ENCODE measurements at regions not wholly inside any gene's neighbourhood (a gene's known extent, or its start where the extent isn't known, plus 50 kb on each side); places are given as distances from the start of the nearest gene placed in this dataset.
"Not testable (repeated sequence)": the region's sequence is repeated elsewhere in the genome, so short reads cannot be mapped to it uniquely, and the experiment has no call there.

DNA sequence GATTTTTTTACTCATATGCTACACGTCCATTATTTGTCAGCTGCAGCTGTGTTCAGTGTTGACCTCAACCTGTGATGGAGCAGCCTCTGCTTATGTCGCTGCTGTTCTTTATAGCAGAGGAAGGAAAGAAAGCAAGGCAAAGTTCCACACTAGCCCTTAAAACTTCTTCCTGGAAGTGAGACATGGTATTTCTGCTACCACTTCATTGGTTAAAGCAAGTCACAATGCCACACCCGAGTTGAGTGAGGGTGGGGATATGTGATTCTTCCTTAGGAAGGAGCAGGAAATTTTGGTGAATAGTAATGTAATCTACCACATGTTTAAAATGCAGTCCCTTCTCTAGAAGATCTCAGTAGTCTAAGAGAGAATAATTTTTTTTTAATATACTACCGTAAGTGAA lies 224.8 kb upstream of the DMRT1 start:
- H3K9me3 ChIP-seq (ENCODE audit: insufficient read depth, low read depth, low read length) = no peaks in the 10 kb centered on the region
- no peak overlapping the region for H3K9ac ChIP-seq (ENCODE audit: low read depth, low read length)
- H3K27ac ChIP-seq (ENCODE audit: low read length) = no peak overlapping the region
- no peaks in the 10 kb centered on the region for H3K27me3 ChIP-seq (ENCODE audit: insufficient read depth, low read length)
- no peaks in the 10 kb centered on the region; the same call in 1 of the 2 replicates for H3K4me1 ChIP-seq (ENCODE audit: insufficient read depth, low read length)
- H3K36me3 ChIP-seq (ENCODE audit: insufficient read depth, low read depth, low read length) = no peaks in the 10 kb centered on the region
- H3K4me3 ChIP-seq (ENCODE audit: low read length) = no peak overlapping the region

DNA sequence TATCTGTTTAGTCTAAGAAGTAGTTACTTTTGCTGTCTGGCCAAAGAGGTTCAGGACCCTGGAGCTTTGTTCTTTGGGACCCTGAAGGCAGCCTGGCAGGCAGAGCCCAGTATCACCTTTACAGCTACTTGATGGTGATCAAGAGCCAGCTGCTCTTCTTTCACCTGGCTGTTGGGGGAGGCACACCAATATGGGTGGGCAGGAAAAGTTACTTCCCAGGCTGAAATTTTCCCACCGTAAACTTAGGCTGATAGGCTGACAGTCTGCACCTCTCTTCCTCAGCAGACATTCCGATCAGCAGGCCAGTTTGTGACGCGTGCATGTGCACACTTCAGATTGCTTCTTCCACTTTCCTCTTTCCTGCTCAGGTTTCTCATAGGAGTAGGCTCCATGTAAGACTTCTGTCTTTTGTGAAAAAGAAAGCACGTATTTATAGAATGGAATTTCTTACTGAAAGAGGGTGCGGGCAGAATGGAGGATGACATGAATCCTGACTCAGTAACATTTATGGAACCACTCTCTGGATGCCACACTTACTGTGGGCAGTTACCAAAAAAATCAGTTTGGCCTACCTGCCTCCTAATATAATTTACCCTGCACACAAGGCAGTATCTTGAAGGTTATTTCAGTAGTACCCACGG lies 223.9 kb upstream of the DMRT1 start:
- no peaks in the 10 kb centered on the region for H3K9me3 ChIP-seq (ENCODE audit: insufficient read depth, low read depth, low read length)
- H3K36me3 ChIP-seq (ENCODE audit: insufficient read depth, low read depth, low read length) = no peaks in the 10 kb centered on the region
- no peak overlapping the region for H3K9ac ChIP-seq (ENCODE audit: low read depth, low read length)
- H3K27ac ChIP-seq (ENCODE audit: low read length) = no peak overlapping the region
- no peaks in the 10 kb centered on the region; the same call in 1 of the 2 replicates for H3K4me1 ChIP-seq (ENCODE audit: insufficient read depth, low read length)
- H3K27me3 ChIP-seq (ENCODE audit: insufficient read depth, low read length) = no peaks in the 10 kb centered on the region
- H3K4me3 ChIP-seq (ENCODE audit: low read length) = no peak overlapping the region

DNA sequence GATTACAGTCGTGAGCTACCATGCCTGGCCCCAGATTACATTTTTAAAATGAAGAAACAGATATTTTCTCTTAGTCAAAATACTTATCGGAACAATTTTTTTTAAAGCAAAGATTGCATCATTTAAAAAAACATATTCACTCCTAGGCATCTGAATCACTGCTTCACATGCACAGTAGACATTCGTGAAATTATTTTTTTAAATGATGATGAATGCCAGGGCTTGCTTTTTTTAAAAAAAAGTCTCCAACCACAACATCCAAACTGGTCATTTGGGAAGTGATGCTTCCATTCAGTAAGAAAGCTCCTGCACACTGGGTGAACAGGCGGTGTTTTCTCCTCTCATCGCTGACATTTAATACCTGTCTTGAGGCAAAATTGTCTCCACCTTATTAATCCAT lies 223.0 kb upstream of the DMRT1 start:
- Histone ChIP-seq H3K4me3 (ENCODE audit: low read length) (no peak overlapping the region), H3K4me1 (ENCODE audit: insufficient read depth, low read length) (no peaks in the 10 kb centered on the region; the same call in 1 of the 2 replicates), H3K27ac (ENCODE audit: low read length) (no peak overlapping the region), H3K27me3 (ENCODE audit: insufficient read depth, low read length) (no peaks in the 10 kb centered on the region), H3K9ac (ENCODE audit: low read depth, low read length) (no peak overlapping the region), H3K36me3 (ENCODE audit: insufficient read depth, low read depth, low read length) (no peaks in the 10 kb centered on the region), H3K9me3 (ENCODE audit: insufficient read depth, low read depth, low read length) (no peaks in the 10 kb centered on the region)

DNA sequence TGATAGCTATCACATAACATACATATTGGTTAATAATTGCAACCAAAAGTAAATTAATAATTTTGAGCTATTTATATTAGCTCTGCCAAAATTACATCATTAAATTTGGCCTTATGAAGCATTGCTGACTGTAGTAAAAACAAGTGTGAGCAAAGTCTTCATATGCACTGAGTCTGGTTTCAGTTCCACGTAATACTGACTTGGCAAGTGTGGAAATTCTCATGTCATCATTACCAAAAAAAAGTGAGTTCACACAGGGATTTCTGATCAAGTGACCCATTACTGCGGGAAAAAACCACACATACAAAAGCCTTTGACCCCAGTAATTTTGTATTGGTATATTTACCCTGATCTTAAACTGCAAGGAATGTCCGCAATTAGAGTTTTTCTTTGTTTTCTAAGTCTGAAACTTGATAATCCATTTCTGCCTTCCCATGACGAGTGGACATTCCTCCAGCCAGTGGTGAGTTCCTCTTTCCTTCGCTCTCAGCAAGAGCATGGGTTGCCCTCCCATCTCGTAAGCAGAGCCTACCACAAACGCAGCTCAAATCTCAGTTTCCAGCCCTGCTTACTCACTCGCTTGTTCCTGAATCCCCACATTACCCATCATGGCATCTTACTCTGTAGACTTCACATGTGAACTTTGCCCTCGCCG lies 220.2 kb upstream of the DMRT1 start:
- Histone ChIP-seq H3K27me3 (ENCODE audit: insufficient read depth, low read length) (no peaks in the 10 kb centered on the region), H3K4me1 (ENCODE audit: insufficient read depth, low read length) (no peaks in the 10 kb centered on the region), H3K9me3 (ENCODE audit: insufficient read depth, low read depth, low read length) (no peaks in the 10 kb centered on the region), H3K4me3 (ENCODE audit: low read length) (no peak overlapping the region), H3K9ac (ENCODE audit: low read depth, low read length) (no peak overlapping the region), H3K36me3 (ENCODE audit: insufficient read depth, low read depth, low read length) (no peaks in the 10 kb centered on the region), H3K27ac (ENCODE audit: low read length) (no peak overlapping the region)

DNA sequence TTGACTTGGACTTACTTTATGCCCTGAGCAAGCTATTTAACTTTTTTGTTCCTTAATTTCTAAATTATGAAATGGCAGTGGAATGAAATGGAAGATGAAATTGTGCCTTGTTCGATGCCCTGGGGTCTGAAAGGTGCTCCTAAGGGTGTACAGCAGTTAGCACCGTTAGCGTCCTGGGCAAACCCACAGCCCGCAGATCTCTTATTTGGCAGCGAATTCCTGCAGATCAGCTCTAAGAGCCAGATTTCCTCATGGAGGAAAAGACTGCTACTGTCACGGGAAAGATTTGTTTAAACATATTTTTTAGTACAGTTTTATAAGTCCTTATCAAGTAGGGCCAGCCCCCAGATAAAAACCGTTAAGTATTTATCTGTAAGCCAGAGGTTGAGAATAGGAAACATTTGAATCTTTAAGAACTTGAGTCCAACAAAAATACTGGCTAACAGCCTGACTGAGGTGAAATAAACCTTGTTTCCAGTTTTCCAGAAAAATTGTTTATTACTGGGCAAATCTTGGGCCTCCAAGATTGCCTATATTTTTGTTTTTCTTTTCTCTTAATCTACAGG lies 216.5 kb upstream of the DMRT1 start:
- Histone ChIP-seq H3K4me3 (ENCODE audit: low read length) (no peak overlapping the region), H3K9me3 (ENCODE audit: insufficient read depth, low read depth, low read length) (no peaks in the 10 kb centered on the region; the same call in 1 of the 2 replicates), H3K27ac (ENCODE audit: low read length) (no peak overlapping the region), H3K9ac (ENCODE audit: low read depth, low read length) (no peak overlapping the region), H3K36me3 (ENCODE audit: insufficient read depth, low read depth, low read length) (no peaks in the 10 kb centered on the region), H3K4me1 (ENCODE audit: insufficient read depth, low read length) (no peaks in the 10 kb centered on the region), H3K27me3 (ENCODE audit: insufficient read depth, low read length) (no peaks in the 10 kb centered on the region)

DNA sequence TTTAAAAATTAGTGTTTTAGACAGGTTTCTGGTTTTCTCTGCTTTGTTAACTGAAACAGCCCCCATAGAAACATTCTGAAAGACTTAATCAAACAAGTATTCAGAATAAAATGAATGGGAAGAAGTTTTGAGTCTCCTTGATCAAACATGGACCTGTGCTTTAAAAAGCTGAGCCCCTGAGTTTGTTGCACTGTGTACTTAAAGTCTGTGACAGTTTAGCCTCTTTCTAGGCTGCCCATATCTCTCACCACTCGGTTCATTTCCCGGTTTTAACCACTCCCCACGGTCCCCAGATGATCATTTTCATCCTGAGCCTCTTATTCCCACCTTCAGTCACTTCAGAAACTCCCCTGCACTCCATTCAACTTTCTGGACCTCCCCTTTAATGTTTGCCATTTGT lies 215.9 kb upstream of the DMRT1 start:
- H3K36me3 ChIP-seq (ENCODE audit: insufficient read depth, low read depth, low read length) = no peaks in the 10 kb centered on the region
- H3K4me1 ChIP-seq (ENCODE audit: insufficient read depth, low read length) = no peaks in the 10 kb centered on the region
- no peaks in the 10 kb centered on the region for H3K27me3 ChIP-seq (ENCODE audit: insufficient read depth, low read length)
- H3K4me3 ChIP-seq (ENCODE audit: low read length) = no peak overlapping the region
- H3K9me3 ChIP-seq (ENCODE audit: insufficient read depth, low read depth, low read length) = no peaks in the 10 kb centered on the region; the same call in 1 of the 2 replicates
- no peak overlapping the region for H3K27ac ChIP-seq (ENCODE audit: low read length)
- H3K9ac ChIP-seq (ENCODE audit: low read depth, low read length) = no peak overlapping the region

DNA sequence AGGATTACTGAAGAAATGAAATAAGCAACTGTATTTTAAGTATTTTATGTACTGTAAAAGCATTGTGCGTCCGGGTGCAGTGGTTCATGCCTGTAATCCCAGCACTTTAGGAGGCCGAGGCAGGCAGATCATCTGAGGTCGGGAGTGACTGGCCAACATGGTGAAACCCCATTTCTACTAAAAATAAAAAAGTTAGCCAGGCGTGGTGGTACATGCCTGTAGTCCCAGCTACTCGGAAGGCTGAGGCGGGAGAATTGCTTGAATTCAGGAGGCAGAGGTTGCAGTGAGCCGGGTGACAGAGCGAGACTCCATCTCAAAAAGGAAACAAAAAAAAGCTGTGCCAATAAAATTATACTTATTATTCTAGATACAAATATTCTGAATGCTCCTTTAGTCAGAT lies 215.4 kb upstream of the DMRT1 start:
- not testable (repeated sequence) for H3K27ac ChIP-seq (ENCODE audit: low read length); H3K9me3 ChIP-seq (ENCODE audit: insufficient read depth, low read depth, low read length); H3K4me1 ChIP-seq (ENCODE audit: insufficient read depth, low read length); H3K9ac ChIP-seq (ENCODE audit: low read depth, low read length); H3K4me3 ChIP-seq (ENCODE audit: low read length); H3K27me3 ChIP-seq (ENCODE audit: insufficient read depth, low read length); H3K36me3 ChIP-seq (ENCODE audit: insufficient read depth, low read depth, low read length)

DNA sequence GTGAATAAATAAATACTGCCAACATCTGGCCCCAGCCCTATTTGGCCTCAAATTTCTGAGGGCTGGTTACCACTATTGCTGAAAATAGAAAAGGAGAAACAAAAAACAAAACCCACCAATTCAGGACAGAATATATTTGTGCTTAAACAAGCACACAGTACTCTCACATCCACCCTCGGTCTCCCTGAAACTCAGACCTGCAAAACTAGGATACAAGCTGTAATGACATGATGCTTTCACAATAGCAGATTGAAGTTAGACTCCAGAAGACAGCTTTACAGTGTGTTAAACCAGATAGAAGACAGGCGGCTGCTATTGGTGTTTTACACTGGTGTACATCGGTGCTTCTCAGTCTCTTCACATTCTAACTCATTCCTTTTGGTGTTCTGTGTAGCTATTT lies 214.9 kb upstream of the DMRT1 start:
- Histone ChIP-seq H3K9me3 (ENCODE audit: insufficient read depth, low read depth, low read length) (no peaks in the 10 kb centered on the region; the same call in 1 of the 2 replicates), H3K27ac (ENCODE audit: low read length) (no peak overlapping the region), H3K4me3 (ENCODE audit: low read length) (no peak overlapping the region), H3K4me1 (ENCODE audit: insufficient read depth, low read length) (no peaks in the 10 kb centered on the region), H3K36me3 (ENCODE audit: insufficient read depth, low read depth, low read length) (no peaks in the 10 kb centered on the region), H3K9ac (ENCODE audit: low read depth, low read length) (no peak overlapping the region), H3K27me3 (ENCODE audit: insufficient read depth, low read length) (no peaks in the 10 kb centered on the region)

DNA sequence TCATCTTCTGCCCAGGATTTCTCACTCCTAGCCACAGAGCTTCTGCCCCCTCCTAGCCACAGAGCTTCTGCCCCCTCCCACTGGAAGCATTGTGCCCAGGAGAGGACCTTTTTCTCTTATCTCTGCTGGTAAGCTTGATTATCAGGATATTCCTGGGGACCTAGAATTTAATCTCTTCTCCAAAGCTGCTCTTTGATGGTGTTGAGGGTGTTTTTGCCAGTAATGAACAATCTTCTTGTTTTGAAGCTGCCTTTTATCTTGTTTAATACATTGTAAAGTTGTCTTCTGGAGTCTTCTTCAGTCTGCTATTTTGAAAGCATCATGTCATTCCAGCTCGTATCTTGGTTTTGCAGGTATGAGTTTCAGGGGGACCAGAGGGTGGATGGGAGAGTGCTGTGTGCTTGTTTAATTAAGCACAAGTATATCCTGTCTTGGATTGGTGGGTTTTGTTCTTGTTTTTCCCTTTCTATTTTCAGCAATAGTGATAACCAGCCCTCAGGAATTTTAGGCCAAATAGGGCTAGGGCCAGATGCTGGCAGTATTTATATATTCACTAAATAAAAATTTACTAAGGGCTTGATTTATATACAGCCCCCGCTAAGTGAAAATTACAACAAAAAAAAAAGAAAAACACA lies 214.0 kb upstream of the DMRT1 start:
- H3K9ac ChIP-seq (ENCODE audit: low read depth, low read length) = no peak overlapping the region
- H3K4me3 ChIP-seq (ENCODE audit: low read length) = no peak overlapping the region
- no peaks in the 10 kb centered on the region; the same call in 1 of the 2 replicates for H3K9me3 ChIP-seq (ENCODE audit: insufficient read depth, low read depth, low read length)
- no peaks in the 10 kb centered on the region for H3K27me3 ChIP-seq (ENCODE audit: insufficient read depth, low read length)
- H3K27ac ChIP-seq (ENCODE audit: low read length) = no peak overlapping the region
- no peaks in the 10 kb centered on the region for H3K36me3 ChIP-seq (ENCODE audit: insufficient read depth, low read depth, low read length)
- no peaks in the 10 kb centered on the region for H3K4me1 ChIP-seq (ENCODE audit: insufficient read depth, low read length)

DNA sequence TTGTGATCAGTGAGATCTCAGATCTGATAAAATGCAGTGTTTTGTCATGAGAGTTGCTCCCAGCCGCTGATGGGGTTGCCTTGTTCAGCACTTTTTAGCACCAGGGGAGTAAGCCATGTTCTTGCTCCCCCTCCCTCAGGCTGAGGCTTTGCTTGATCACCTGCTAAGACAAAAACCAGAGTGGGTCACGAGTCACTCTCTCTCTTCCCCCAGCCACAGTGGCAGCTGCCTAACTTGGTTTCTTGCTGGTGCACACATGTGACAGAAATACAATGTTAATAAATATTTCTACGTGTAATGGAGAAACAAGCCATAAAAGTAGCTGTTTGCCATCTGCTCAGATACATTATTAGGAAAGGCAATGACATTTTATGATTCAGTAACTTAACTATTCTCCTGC lies 212.4 kb upstream of the DMRT1 start:
- H3K9me3 ChIP-seq (ENCODE audit: insufficient read depth, low read depth, low read length) = peaks cover 9% of the 10 kb centered on the region
- no peak overlapping the region for H3K4me3 ChIP-seq (ENCODE audit: low read length)
- H3K36me3 ChIP-seq (ENCODE audit: insufficient read depth, low read depth, low read length) = no peaks in the 10 kb centered on the region
- H3K27me3 ChIP-seq (ENCODE audit: insufficient read depth, low read length) = no peaks in the 10 kb centered on the region
- no peaks in the 10 kb centered on the region for H3K4me1 ChIP-seq (ENCODE audit: insufficient read depth, low read length)
- no peak overlapping the region for H3K27ac ChIP-seq (ENCODE audit: low read length)
- H3K9ac ChIP-seq (ENCODE audit: low read depth, low read length) = no peak overlapping the region

DNA sequence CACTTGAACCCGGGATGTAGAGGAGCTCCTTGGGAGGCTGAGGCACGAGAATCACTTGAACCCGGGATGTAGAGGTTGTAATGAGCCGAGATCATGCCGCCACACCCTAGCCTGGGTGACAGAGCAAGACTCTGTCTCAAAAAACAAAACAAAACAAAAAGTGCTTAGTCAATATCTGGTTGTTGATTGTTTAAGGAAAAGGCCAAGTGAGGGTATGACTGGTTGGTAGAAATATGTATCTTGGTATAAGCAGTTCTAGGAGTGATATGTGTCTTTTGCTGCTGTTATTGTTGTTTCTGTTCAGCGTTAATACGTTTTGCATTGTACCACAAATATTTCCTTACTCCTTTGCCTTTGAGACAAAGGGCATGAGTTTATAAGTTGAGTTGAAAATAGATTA lies 210.7 kb upstream of the DMRT1 start:
- no peak overlapping the region for H3K4me3 ChIP-seq (ENCODE audit: low read length)
- H3K4me1 ChIP-seq (ENCODE audit: insufficient read depth, low read length) = no peaks in the 10 kb centered on the region
- H3K9ac ChIP-seq (ENCODE audit: low read depth, low read length) = no peak overlapping the region
- H3K27me3 ChIP-seq (ENCODE audit: insufficient read depth, low read length) = no peaks in the 10 kb centered on the region
- H3K27ac ChIP-seq (ENCODE audit: low read length) = no peak overlapping the region
- peaks cover 13% of the 10 kb centered on the region for H3K9me3 ChIP-seq (ENCODE audit: insufficient read depth, low read depth, low read length)
- no peaks in the 10 kb centered on the region for H3K36me3 ChIP-seq (ENCODE audit: insufficient read depth, low read depth, low read length)

DNA sequence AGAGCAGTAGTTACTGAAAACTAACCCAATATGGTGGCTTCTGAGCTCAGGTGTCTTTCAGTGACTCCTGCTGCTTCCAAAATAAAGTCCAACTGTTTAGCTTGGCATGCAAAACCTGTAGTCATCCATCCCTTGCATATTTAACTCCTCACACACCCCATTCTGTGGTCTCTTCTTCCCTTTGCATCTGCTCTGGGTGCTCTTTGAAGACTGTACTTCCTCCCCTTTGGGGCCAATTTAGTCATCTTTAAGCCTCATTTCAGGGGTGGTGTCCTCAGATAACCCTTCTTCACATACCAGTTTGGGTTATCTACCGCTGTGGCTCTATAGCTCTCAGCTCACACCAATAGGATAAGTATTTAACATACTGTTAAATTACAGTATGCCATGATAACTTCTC lies 209.9 kb upstream of the DMRT1 start:
- no peaks in the 10 kb centered on the region for H3K27me3 ChIP-seq (ENCODE audit: insufficient read depth, low read length)
- no peak overlapping the region for H3K27ac ChIP-seq (ENCODE audit: low read length)
- H3K9me3 ChIP-seq (ENCODE audit: insufficient read depth, low read depth, low read length) = peaks cover 13% of the 10 kb centered on the region
- H3K9ac ChIP-seq (ENCODE audit: low read depth, low read length) = no peak overlapping the region
- H3K4me3 ChIP-seq (ENCODE audit: low read length) = no peak overlapping the region
- no peaks in the 10 kb centered on the region for H3K36me3 ChIP-seq (ENCODE audit: insufficient read depth, low read depth, low read length)
- H3K4me1 ChIP-seq (ENCODE audit: insufficient read depth, low read length) = no peaks in the 10 kb centered on the region
